VCaP (cell line): ENCODE measurements at regions not wholly inside any gene's neighbourhood (a gene's known extent, or its start where the extent isn't known, plus 50 kb on each side); places are given as distances from the start of the nearest gene placed in this dataset.
"Not testable (repeated sequence)": the region's sequence is repeated elsewhere in the genome, so short reads cannot be mapped to it uniquely, and the experiment has no call there.

Experiments used
- H3K27ac ChIP-seq: fragments of 450-650 bp; 2 replicates; pipeline ENCODE4 v1.5.1; 2017
- TF ChIP-seq, protein P1 (sequence below): fragments of 450-650 bp; conservative IDR thresholded peaks from 2 replicates; pipeline ENCODE4 v1.5.1; 2017; ENCODE audit warnings: mild to moderate bottlenecking, moderate library complexity

DNA sequence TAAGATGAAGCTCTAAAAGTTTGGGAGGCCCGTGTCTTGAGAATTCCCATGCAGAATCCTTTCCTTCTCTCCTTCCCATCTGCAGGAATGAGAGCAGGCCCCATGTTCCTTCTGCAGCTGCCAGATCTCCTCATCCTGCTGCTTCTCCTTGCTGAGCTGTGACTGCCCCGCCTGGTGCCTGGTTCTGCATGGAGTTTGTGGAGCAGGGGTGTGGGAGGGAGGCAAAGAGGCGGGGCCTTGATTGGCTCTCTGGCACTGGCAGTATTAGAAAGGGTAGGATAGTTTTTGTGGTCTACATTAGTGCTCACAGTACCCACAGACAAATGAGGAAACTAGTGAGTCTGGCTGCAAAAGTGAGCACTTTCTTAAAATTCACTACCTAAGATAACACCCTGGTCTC lies 91.1 kb upstream of the CLPB start:
- H3K27ac ChIP-seq: no peak overlapping the region
- TF ChIP-seq, protein P1, sequence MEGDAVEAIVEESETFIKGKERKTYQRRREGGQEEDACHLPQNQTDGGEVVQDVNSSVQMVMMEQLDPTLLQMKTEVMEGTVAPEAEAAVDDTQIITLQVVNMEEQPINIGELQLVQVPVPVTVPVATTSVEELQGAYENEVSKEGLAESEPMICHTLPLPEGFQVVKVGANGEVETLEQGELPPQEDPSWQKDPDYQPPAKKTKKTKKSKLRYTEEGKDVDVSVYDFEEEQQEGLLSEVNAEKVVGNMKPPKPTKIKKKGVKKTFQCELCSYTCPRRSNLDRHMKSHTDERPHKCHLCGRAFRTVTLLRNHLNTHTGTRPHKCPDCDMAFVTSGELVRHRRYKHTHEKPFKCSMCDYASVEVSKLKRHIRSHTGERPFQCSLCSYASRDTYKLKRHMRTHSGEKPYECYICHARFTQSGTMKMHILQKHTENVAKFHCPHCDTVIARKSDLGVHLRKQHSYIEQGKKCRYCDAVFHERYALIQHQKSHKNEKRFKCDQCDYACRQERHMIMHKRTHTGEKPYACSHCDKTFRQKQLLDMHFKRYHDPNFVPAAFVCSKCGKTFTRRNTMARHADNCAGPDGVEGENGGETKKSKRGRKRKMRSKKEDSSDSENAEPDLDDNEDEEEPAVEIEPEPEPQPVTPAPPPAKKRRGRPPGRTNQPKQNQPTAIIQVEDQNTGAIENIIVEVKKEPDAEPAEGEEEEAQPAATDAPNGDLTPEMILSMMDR: no peak

DNA sequence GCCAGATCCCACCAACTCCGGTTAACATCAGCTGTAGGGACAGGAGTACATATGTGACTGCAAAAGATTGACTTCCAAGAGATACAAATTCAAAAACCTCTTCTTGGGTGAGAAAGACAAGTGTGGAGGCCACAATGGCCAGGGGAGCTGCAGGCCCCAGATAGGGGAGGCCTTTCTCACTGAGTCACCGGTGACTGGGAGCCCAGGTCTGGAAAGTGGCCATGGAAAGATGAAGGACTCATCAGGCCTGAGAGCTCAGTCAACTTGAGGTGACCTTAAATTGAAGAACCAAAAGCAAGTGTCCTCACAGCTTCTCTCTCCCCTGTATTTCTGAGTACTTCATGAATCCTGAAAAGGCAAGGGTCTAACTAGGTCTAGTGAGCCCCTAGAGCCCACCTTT lies 90.4 kb upstream of the CLPB start:
- TF ChIP-seq, protein P1: no peak
- no peak overlapping the region for H3K27ac ChIP-seq

DNA sequence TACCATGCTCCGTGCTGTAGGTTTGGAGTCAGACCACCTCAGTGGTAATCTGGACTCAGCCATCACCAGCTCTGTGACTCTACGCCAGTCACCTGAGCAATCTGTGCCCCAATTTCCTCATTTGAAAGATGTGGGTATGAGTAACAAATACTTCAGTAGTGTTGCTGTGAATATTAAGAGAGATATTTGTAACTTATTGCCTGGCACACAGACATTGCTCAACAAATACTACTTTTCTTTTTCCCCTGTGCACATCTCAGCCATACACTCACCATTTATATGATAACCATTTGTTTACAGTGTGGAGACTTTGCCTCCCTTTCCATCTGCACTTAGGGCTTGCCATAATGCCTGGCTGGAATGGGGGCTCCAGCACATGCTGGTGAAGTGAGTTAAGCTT lies 89.7 kb upstream of the CLPB start:
- TF ChIP-seq, protein P1: no peak

DNA sequence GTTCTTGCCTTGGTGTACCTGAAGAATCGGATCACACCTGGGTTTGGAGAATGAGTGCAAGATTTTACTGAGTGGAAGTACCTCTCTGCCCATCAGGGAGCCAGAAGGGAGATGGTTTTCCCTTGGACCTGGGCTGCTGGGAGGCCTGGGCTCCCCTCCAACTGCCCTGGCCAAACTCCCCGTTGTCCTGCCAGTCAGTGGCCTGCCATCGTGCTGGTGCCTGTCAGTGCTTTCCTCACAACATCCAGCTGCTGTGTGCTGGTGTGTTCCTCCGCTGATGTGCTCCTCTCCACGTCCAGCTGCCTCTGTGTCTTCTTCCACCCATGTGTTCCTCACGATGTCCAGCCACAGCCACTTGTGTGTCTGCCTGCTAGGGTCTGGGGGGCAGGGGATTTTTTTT lies 87.9 kb upstream of the CLPB start:
- H3K27ac ChIP-seq: peak overlapping the region; percentile 55; the same call in 1 of the 2 replicates
- TF ChIP-seq, protein P1: no peak

More for the DNA sequence above, 89.7 kb upstream of the CLPB start:
- no peak overlapping the region for H3K27ac ChIP-seq

DNA sequence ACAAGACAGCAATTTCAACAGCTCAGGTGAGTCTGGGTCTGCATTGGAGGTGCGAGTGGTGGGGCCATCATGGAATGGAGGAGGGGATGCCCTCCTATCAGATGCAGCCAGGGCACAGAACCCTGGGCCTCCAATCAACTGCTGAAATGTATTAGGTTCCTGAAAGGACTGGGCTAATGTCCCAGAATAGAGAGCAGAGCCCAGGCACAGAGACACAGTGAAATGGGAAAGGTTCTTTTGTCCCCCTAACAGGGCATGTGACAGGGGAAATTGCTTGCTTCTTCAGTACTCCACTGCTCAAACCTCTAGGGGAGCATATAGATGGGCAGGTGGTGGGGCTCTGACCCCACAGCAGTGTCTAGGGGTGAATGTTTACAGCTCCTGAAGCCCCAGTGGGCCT lies 87.3 kb upstream of the CLPB start:
- TF ChIP-seq, protein P1: no peak
- peak overlapping the region; percentile 55; the same call in 1 of the 2 replicates for H3K27ac ChIP-seq

DNA sequence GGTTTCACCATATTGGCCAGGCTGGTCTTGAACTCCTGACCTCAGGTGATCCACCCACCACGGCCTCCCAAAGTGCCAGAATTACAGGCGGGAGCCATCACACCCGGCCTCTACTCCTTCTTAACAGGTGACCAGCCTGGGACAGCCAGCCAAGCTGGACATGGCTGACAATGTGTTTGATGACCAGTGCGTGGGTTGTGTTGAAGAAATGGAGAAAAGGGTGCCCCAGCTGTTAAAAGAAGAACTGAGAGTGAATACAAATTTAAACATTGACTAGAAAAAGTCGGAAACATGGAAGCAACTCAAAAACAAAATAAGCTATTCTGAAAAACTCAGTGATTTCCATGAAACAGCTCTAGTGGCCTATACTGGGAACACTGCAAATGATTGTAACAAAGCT lies 86.5 kb upstream of the CLPB start:
- TF ChIP-seq, protein P1: no peak
- H3K27ac ChIP-seq: peak overlapping the region; percentile 55; the same call in 1 of the 2 replicates

DNA sequence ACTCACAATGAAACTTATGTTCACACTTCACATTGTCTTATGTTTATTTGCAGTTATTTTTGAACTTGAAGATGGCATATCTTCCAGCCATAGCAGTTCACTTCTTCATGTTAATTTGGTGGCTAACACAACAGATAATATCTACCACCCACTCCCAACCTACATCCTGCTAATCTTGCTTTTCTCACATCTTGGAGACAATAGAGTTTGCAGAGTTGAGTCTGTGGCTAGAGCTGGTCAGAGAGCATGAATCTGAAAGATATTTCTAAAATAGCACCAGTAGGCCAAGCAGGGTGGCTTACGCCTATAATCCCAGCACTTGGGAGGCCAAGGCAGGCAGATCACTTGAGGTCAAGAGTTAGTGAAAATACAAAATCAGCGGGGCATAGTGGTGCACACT lies 85.6 kb upstream of the CLPB start:
- not testable (repeated sequence) for H3K27ac ChIP-seq

DNA sequence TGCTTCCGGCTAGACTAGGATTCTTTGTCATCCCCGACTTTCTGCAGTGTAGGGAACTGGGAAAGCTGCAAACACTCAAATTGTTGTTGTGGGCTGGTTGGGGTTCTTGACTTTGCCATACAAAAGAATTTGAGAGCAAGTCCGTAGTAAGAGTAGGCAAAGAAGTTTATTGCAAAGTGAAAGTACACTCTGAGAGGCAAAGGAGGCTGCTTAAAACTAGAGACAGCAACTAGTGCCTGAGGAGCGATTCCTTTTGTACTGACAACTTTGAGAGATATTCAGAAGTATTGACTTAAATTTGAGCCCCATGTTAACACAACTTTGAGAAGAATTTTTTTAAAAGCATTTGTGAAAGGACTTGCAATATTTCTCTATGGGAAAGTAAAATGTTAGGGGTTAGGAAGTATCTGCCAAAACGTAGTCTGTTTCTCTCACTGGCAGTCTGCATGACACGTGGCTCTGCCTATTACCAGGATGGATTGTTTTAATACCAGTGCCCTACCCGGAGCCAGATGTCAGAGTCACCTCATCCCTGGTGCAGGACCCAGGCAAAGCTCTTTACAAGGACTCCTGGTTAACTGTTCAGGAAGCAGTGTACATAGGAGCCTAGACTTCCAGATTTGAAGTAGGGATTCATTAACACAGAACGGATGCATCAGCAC lies 85.0 kb upstream of the CLPB start:
- TF ChIP-seq, protein P1: no peak
- H3K27ac ChIP-seq: peak overlapping the region; percentile 3; the same call in 1 of the 2 replicates
